ENCODE measurements at regions not wholly inside any gene's neighbourhood (a gene's known extent, or its start where the extent isn't known, plus 50 kb on each side); places are given as distances from the start of the nearest gene placed in this dataset.

DNA sequence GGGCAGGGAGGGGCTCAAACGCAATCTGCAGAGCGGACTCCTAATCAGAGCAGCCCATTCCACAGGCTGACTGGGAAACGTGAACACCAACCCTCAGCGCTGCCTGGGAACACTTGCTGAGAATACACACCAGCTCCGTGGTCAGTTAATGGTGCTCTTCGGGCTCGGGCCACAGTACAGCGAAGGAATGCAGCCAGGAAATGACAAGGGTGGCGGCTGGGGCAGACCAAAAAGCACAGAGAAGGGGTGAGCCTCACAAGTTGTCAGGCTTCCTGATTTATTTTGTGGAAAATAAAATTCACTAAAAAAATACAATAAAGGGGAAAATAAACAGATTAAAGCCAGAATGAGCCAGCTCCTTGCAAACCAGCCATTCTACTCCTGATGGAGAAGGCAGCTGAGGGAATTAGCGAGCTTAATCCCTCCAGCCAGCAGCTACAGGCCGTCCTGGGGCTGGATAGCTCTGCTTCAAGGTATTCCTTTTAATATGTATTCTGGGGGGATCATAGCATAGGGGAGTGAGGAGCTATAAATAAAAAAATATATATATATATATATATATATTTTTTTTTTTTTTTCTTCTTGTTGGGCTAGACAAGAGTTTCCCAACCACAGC is 165.5 kb upstream of the NTM start:
- Histone ChIP-seq H3K36me3 (no peaks in the 10 kb centered on the region), H3K4me1 (no peaks in the 10 kb centered on the region), H3K9me3 (no peaks in the 10 kb centered on the region), H3K27ac (no peak overlapping the region), H3K27me3 (no peaks in the 10 kb centered on the region), H3K4me3 (no peak overlapping the region)
- TF ChIP-seq POLR2A (IDR thresholded peaks at IDR 0.05): no peak
- TF ChIP-seq EP300 (IDR thresholded peaks at IDR 0.05): no peak
- TF ChIP-seq, protein P1, sequence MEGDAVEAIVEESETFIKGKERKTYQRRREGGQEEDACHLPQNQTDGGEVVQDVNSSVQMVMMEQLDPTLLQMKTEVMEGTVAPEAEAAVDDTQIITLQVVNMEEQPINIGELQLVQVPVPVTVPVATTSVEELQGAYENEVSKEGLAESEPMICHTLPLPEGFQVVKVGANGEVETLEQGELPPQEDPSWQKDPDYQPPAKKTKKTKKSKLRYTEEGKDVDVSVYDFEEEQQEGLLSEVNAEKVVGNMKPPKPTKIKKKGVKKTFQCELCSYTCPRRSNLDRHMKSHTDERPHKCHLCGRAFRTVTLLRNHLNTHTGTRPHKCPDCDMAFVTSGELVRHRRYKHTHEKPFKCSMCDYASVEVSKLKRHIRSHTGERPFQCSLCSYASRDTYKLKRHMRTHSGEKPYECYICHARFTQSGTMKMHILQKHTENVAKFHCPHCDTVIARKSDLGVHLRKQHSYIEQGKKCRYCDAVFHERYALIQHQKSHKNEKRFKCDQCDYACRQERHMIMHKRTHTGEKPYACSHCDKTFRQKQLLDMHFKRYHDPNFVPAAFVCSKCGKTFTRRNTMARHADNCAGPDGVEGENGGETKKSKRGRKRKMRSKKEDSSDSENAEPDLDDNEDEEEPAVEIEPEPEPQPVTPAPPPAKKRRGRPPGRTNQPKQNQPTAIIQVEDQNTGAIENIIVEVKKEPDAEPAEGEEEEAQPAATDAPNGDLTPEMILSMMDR (IDR thresholded peaks at IDR 0.05): no peak
- no peak for DNase-seq (ENCODE audit: low spot score in 2 of 2)
- 39 to 46% methylated on average over 11 of the region's 11 CpGs for WGBS, 2 donors

DNA sequence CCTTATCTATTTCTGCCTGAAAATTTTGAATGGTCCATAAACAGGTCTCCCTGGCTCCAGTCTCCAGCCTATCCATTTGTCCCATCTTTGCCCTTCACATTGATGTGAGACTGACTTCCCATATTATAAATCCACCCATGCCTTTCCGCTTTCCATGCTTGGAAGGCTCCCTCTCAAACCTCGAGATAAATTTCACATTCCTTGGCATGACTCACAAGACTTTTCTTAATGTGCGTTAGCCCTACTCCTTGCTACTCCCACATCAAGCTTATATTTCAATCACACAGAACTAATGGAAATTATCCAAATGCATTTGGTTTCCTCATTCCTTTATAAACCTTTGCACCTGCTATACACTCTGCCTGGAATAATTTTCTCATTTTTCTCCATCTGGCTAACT is 163.7 kb upstream of the NTM start:
- H3K27ac ChIP-seq: no peak overlapping the region
- no peaks in the 10 kb centered on the region for H3K4me1 ChIP-seq
- H3K36me3 ChIP-seq: no peaks in the 10 kb centered on the region
- TF ChIP-seq, protein P1 (IDR thresholded peaks at IDR 0.05): no peak
- no peak for TF ChIP-seq EP300 (IDR thresholded peaks at IDR 0.05)
- no peak for TF ChIP-seq POLR2A (IDR thresholded peaks at IDR 0.05)
- 78 to 83% methylated on average over 3 of the region's 3 CpGs for WGBS, 2 donors
- H3K9me3 ChIP-seq: no peaks in the 10 kb centered on the region
- DNase-seq (ENCODE audit: low spot score in 2 of 2): no peak
- H3K4me3 ChIP-seq: no peak overlapping the region
- no peaks in the 10 kb centered on the region for H3K27me3 ChIP-seq

DNA sequence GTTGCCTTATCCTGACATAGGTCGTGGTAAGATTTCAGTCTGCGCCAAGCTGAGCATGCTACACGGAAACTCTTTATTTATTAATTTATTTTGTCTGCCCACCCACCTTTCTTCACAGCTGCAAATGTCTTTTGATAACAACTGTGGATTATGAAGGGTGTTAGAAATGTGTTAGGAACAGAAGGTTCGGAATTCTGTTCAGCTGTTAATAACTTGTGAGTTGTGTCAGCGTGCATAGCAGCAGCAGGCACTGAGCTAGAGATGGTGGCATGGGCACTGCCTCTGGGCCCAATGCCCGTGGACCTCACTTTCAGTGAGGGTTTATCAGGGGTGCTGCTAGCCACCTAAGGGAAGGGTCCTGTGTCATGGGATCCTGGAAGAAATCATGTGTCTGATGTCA is 162.5 kb upstream of the NTM start:
- Histone ChIP-seq H3K4me3 (no peak overlapping the region), H3K4me1 (no peaks in the 10 kb centered on the region), H3K9me3 (no peaks in the 10 kb centered on the region), H3K27me3 (no peaks in the 10 kb centered on the region), H3K36me3 (no peaks in the 10 kb centered on the region), H3K27ac (no peak overlapping the region)
- no peak for TF ChIP-seq EP300 (IDR thresholded peaks at IDR 0.05)
- no peak for TF ChIP-seq POLR2A (IDR thresholded peaks at IDR 0.05)
- TF ChIP-seq, protein P1 (IDR thresholded peaks at IDR 0.05): no peak
- 84 to 92% methylated on average over 6 of the region's 6 CpGs for WGBS, 2 donors
- DNase-seq (ENCODE audit: low spot score in 2 of 2): no peak

DNA sequence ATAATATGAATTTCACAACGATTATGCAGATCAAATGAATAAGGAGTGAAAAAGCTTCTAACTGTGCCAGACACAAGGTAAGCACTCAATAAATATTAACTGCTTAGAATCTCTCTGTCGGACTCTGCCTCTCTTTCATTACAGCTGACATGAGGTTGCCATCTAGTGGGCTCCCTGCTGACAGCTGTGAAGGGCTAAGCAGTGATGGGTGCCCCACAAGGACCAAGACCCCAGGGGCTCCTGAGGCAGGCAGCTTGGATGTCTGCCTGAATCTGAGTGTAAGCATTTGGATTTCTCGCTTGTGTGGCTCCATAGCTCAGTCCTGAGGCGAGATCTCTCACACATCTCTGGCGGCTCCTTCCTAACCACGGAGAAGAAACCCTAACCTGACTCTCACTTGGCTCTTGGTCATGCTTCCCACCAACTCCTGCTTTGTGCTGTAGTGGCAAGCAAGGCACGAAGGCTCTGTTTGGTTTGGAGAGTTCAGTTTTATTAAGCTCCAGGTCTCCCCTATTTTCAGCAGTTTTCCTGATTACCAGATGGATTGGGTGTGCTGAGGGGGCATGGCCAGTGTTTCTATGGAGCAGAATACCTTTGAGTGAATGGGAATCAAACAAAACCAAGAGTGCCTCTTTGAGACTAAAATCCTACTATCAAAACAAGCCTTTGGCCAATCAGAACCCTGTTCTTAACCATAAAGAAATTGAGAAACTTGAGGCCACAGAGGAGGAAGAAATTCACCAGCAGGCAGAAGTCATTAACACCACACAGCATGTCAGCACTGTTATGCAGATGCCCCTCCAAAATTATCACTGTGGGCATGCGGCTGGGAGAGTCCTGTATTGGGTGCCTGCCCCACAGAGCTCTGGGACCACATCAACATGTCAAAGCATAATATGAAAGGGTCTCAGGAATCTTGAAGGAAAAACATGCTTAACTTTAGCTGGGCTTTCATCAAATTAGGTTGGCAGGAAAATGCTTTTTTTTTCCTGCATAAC is 152.8 kb upstream of the NTM start:
- H3K27ac ChIP-seq: no peak overlapping the region
- H3K9me3 ChIP-seq: no peaks in the 10 kb centered on the region
- no peaks in the 10 kb centered on the region for H3K36me3 ChIP-seq
- H3K4me3 ChIP-seq: no peak overlapping the region
- 56 to 65% methylated on average over 8 of the region's 8 CpGs for WGBS, 2 donors
- TF ChIP-seq POLR2A (IDR thresholded peaks at IDR 0.05): no peak
- TF ChIP-seq, protein P1 (IDR thresholded peaks at IDR 0.05): no peak
- no peak for TF ChIP-seq EP300 (IDR thresholded peaks at IDR 0.05)
- H3K4me1 ChIP-seq: no peaks in the 10 kb centered on the region
- DNase-seq (ENCODE audit: low spot score in 2 of 2): no peak
- H3K27me3 ChIP-seq: no peaks in the 10 kb centered on the region

DNA sequence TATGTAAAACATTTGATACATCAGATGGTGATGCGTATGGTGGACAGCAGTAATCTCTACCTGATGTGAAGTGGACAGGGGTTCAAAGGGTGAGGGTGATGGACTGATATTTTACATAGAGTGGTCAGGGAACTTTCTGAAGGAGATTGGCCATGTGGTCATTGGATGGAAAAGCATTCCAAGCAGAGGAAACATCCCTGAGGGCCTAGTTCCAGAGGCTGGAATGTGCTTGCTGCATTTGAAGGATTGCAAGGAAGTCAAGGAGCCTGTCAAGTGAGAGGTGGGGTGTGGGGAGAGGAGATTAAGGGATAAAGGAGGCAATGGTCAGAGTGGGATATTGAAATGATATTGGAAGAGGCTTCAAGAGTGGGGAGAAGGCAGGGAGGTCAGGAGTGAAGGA is 151.9 kb upstream of the NTM start:
- Histone ChIP-seq H3K36me3 (no peaks in the 10 kb centered on the region), H3K27me3 (no peaks in the 10 kb centered on the region), H3K4me1 (no peaks in the 10 kb centered on the region), H3K9me3 (no peaks in the 10 kb centered on the region), H3K4me3 (no peak overlapping the region), H3K27ac (no peak overlapping the region)
- no peak for DNase-seq (ENCODE audit: low spot score in 2 of 2)
- no peak for TF ChIP-seq POLR2A (IDR thresholded peaks at IDR 0.05)
- TF ChIP-seq, protein P1 (IDR thresholded peaks at IDR 0.05): no peak
- no peak for TF ChIP-seq EP300 (IDR thresholded peaks at IDR 0.05)
- 89 to 95% methylated on average over 1 of the region's 1 CpG for WGBS, 2 donors
